HG03457 (cell line): ENCODE measurements at regions not wholly inside any gene's neighbourhood (a gene's known extent, or its start where the extent isn't known, plus 50 kb on each side); places are given as distances from the start of the nearest gene placed in this dataset.

Experiments used
- ATAC-seq: cut with Tn5 transposase; IDR thresholded peaks from one replicate; pipeline ENCODE4 v1.9.1; 2021; ENCODE audit warnings: moderate number of reproducible peaks; ENCODE audit not compliant: unreplicated experiment

- no peak for ATAC-seq
Observed at GRCh38 chr21:34022627-34023335, 50.6 kb upstream of the MRPS6 start.

GRCh38 chr21:34021726-34022125 lies 51.7 kb upstream of the MRPS6 start:
- ATAC-seq = no peak

GRCh38 chr21:34020983-34021553 lies 52.3 kb upstream of the MRPS6 start:
- no peak for ATAC-seq

GRCh38 chr21:34020005-34020847 lies 53.2 kb upstream of the MRPS6 start:
- no peak for ATAC-seq

- ATAC-seq = no peak
Observed at GRCh38 chr21:34019402-34019801, 54.0 kb upstream of the MRPS6 start.

- no peak for ATAC-seq
Observed at GRCh38 chr21:34018910-34019309, 54.5 kb upstream of the MRPS6 start.

- no peak for ATAC-seq
Observed at GRCh38 chr21:34018185-34018584, 55.2 kb upstream of the MRPS6 start.

- no peak for ATAC-seq
Observed at GRCh38 chr21:34017039-34017961, 56.1 kb upstream of the MRPS6 start.

- ATAC-seq = no peak
Observed at GRCh38 chr21:34012640-34013039, 60.7 kb upstream of the MRPS6 start.

GRCh38 chr21:34011660-34012059 lies 61.7 kb upstream of the MRPS6 start:
- ATAC-seq = no peak

GRCh38 chr21:34009193-34009592 lies 64.2 kb upstream of the MRPS6 start:
- no peak for ATAC-seq

- no peak for ATAC-seq
Observed at GRCh38 chr21:34008618-34009017, 64.8 kb upstream of the MRPS6 start.

- ATAC-seq = no peak
Observed at GRCh38 chr21:34006611-34007168, 66.7 kb upstream of the MRPS6 start.

- no peak for ATAC-seq
Observed at GRCh38 chr21:34004974-34005373, 68.4 kb upstream of the MRPS6 start.

- ATAC-seq = no peak
Observed at GRCh38 chr21:34004013-34004938, 69.1 kb upstream of the MRPS6 start.

GRCh38 chr21:34003428-34003827 lies 70.0 kb upstream of the MRPS6 start:
- ATAC-seq = no peak

- no peak for ATAC-seq
Observed at GRCh38 chr21:34000375-34000774, 73.0 kb upstream of the MRPS6 start.

- no peak for ATAC-seq
Observed at GRCh38 chr21:33998809-33999208, 74.6 kb upstream of the MRPS6 start.

GRCh38 chr21:33998402-33998801 lies 75.0 kb upstream of the MRPS6 start:
- ATAC-seq = no peak

- ATAC-seq = no peak
Observed at GRCh38 chr21:33997436-33997835, 75.9 kb upstream of the MRPS6 start.
